GM12878 (cell line): ENCODE measurements at regions not wholly inside any gene's neighbourhood (a gene's known extent, or its start where the extent isn't known, plus 50 kb on each side); places are given as distances from the start of the nearest gene placed in this dataset.

ENCODE experiments used
- ATAC-seq: fragments of 200-7000 bp; cut with Tn5 transposase; 3 replicates; pipeline ENCODE4 v1.9.1; 2020; ENCODE audit warnings: mild to moderate bottlenecking, moderate library complexity
- BruUV-seq: library from RNA; stranded (reverse); fragments of 400-500 nt; replicated peaks from 2 replicates; lab custom pipeline; 2021; lab: Mats Ljungman, UMichigan
- CTCF ChIA-PET: fragments of 300-600 bp; sonication (Branson Sonifier 250); formaldehyde crosslinking; extraction: SDS; loops from one replicate; lab custom pipeline; 2021; ENCODE audit warnings: inconsistent platforms; lab: Yijun Ruan, JAX
- POLR2A ChIA-PET: fragments of 350-600 bp; formaldehyde crosslinking; extraction: SDS; loops from one replicate; lab custom pipeline; 2021; ENCODE audit warnings: inconsistent platforms; lab: Charles Lee
- RAD21 ChIA-PET: fragments of 300-600 bp; sonication (Branson Sonifier 250); formaldehyde crosslinking; loops from one replicate; lab custom pipeline; 2023; ENCODE audit warnings: antibody characterized with exemption; ENCODE audit not compliant: unreplicated experiment; lab: Charles Lee
- SMC1A ChIA-PET: fragments of 300-600 bp; sonication (Branson Sonifier 250); formaldehyde crosslinking; loops from one replicate; lab custom pipeline; 2023; ENCODE audit not compliant: unreplicated experiment, uncharacterized antibody; lab: Charles Lee
- DNase-seq: peaks from one replicate; pipeline ENCODE4 v3.0.0-alpha.2; 2011; ENCODE audit warnings: low read depth, low spot score
- FAIRE-seq: peaks from 3 replicates; lab custom pipeline; 2011; peaks lifted over from hg19 to GRCh38; lab: Jason Lieb, UNC
- H2AFZ ChIP-seq: 2 replicates; pipeline ENCODE4 v1.6.0; 2011; ENCODE audit warnings: low read depth, low read length, control low read depth; ENCODE audit not compliant: control insufficient read depth
- H3K27ac ChIP-seq: 2 replicates; pipeline ENCODE4 v1.5.1; 2011; ENCODE audit warnings: control low read depth; ENCODE audit not compliant: control insufficient read depth, insufficient read depth
- H3K27me3 ChIP-seq, 2 experiments: replicated peaks in 1 of 2; 2 replicates each; pipeline versions ENCODE4 v1.6.0 to v1.6.1; 2011; ENCODE audit warnings: low read length in 1 of 2; ENCODE audit not compliant: control insufficient read depth in 2 of 2, insufficient read depth in 2 of 2
- H3K36me3 ChIP-seq, 2 experiments: 2 replicates each; pipeline ENCODE4 v1.5.1; 2011; ENCODE audit warnings: low read length in 1 of 2; ENCODE audit not compliant: control insufficient read depth in 2 of 2, insufficient read depth in 2 of 2
- H3K4me1 ChIP-seq: 2 replicates; pipeline ENCODE4 v1.6.1; 2011; ENCODE audit warnings: mild to moderate bottlenecking, low read length, moderate library complexity, mixed read lengths; ENCODE audit not compliant: control insufficient read depth, insufficient read depth
- H3K4me2 ChIP-seq: 2 replicates; pipeline ENCODE4 v1.6.0; 2011; ENCODE audit warnings: control low read depth; ENCODE audit not compliant: control insufficient read depth, insufficient read depth
- H3K4me3 ChIP-seq: fragments of 200-600 bp; sonication (generic); 2 replicates; pipeline ENCODE4 v1.5.1; 2016
- H3K79me2 ChIP-seq: 2 replicates; pipeline ENCODE4 v1.6.0; 2011; ENCODE audit warnings: low read length; ENCODE audit not compliant: control insufficient read depth, insufficient read depth
- H3K9ac ChIP-seq: 2 replicates; pipeline ENCODE4 v1.8.0; 2011; ENCODE audit warnings: low read length, control low read depth, mixed read lengths; ENCODE audit not compliant: control insufficient read depth, insufficient read depth
- H3K9me3 ChIP-seq: replicated peaks from 3 replicates; pipeline ENCODE4 v1.5.1; 2011; ENCODE audit warnings: mild to moderate bottlenecking, low read length; ENCODE audit not compliant: control insufficient read depth, insufficient read depth
- H4K20me1 ChIP-seq: 2 replicates; pipeline ENCODE4 v1.6.0; 2011; ENCODE audit not compliant: control insufficient read depth, insufficient read depth
- BACH1 ChIP-seq: fragments of 450-650 bp; IDR thresholded peaks from 2 replicates; pipeline ENCODE4 v1.6.1; 2017; ENCODE audit warnings: mild to moderate bottlenecking, borderline replicate concordance
- BCL3 ChIP-seq: IDR thresholded peaks from 2 replicates; pipeline ENCODE4 v1.6.1; 2011; ENCODE audit warnings: borderline replicate concordance, low read depth, mild to moderate bottlenecking, moderate library complexity, low read length; ENCODE audit not compliant: insufficient read depth, poor library complexity, severe bottlenecking
- EED ChIP-seq: sonication (generic); IDR thresholded peaks from 2 replicates; pipeline ENCODE4 v1.6.1; 2016; ENCODE audit warnings: antibody characterized with exemption, low read depth
- KAT2A ChIP-seq: conservative IDR thresholded peaks from 2 replicates; pipeline ENCODE4 v1.6.1; 2011; ENCODE audit warnings: low read depth, low read length; ENCODE audit not compliant: control insufficient read depth
- NKRF ChIP-seq: fragments of 450-650 bp; conservative IDR thresholded peaks from 2 replicates; pipeline ENCODE4 v1.6.1; 2017; ENCODE audit warnings: mild to moderate bottlenecking, moderate library complexity
- SREBF2 ChIP-seq: IDR thresholded peaks from 2 replicates; pipeline ENCODE4 v1.6.1; 2012; ENCODE audit warnings: mild to moderate bottlenecking, low read length
- ZZZ3 ChIP-seq: IDR thresholded peaks from 2 replicates; pipeline ENCODE4 v1.6.1; 2011; ENCODE audit warnings: low read depth; ENCODE audit not compliant: control insufficient read depth, insufficient read length
- WGBS: methylation state at CpG from one replicate; pipeline ENCODE4 v1.1.6; 2016; ENCODE audit warnings: low lambda C conversion rate; ENCODE audit not compliant: insufficient replicate concordance, insufficient coverage; ENCODE audit errors: missing lambda C conversion rate; 5-methylcytosine and 5-hydroxymethylcytosine counted together
- in situ Hi-C: fragments of 300-500 bp; cut with MboI; formaldehyde crosslinking; loops from 9 replicates; pipeline ENCODE4 v1.14.3; 2018; ENCODE audit warnings: mixed read lengths
- intact Hi-C: fragments of 100-400 bp; cut with micrococcal nuclease; formaldehyde crosslinking; loops from one replicate; pipeline ENCODE4 v1.14.2; 2022; ENCODE audit not compliant: unreplicated experiment
- TF ChIP-seq, protein P1 (sequence below): fragments of 450-650 bp; IDR thresholded peaks from 2 replicates; pipeline ENCODE4 v1.6.1; 2017; ENCODE audit warnings: mild to moderate bottlenecking, low read depth, inconsistent platforms; ENCODE audit not compliant: poor library complexity, severe bottlenecking

GRCh38 chr5:162939991-162940390 lies 497.4 kb upstream of the CCNG1 start:
- in situ Hi-C loops (no loop called here), intact Hi-C loops (no loop called here)
- Histone ChIP-seq H3K4me1 (no peaks in the 10 kb centered on the region), H2AFZ (no peak overlapping the region), H3K27ac (no peak overlapping the region), H3K4me3 (no peak overlapping the region), H3K79me2 (no peaks in the 10 kb centered on the region), H3K27me3 (no peaks in the 10 kb centered on the region), H3K9me3 (no peaks in the 10 kb centered on the region; the same call in 2 of the 3 replicates), H3K9ac (no peak overlapping the region), H4K20me1 (no peaks in the 10 kb centered on the region), H3K36me3 (no peaks in the 10 kb centered on the region), H3K4me2 (no peak overlapping the region)
- POLR2A ChIA-PET = interaction anchor here (1.2 kb wide), 1 partner anchor 11 kb away, joined by 3 read pairs; no protein-coding TSS in a partner anchor
- WGBS = 32% methylated on average over 4 of the region's 4 CpGs
- CTCF ChIA-PET = interaction anchor here (1.1 kb wide), 1 partner anchor 31 kb away, joined by 3 read pairs; no protein-coding TSS in a partner anchor
- no peak for ATAC-seq
- SMC1A ChIA-PET = interaction anchor here (1.4 kb wide), 1 partner anchor 85 kb away, joined by 3 read pairs; no protein-coding TSS in a partner anchor
- no peak for FAIRE-seq
- RAD21 ChIA-PET = no interaction called here
- no TSS peak for BruUV-seq
- TF ChIP-seq KAT2A (no peak), NKRF (no peak), EED (no peak), BCL3 (no peak), BACH1 (no peak), SREBF2 (no peak), ZZZ3 (no peak)
- TF ChIP-seq, protein P1, sequence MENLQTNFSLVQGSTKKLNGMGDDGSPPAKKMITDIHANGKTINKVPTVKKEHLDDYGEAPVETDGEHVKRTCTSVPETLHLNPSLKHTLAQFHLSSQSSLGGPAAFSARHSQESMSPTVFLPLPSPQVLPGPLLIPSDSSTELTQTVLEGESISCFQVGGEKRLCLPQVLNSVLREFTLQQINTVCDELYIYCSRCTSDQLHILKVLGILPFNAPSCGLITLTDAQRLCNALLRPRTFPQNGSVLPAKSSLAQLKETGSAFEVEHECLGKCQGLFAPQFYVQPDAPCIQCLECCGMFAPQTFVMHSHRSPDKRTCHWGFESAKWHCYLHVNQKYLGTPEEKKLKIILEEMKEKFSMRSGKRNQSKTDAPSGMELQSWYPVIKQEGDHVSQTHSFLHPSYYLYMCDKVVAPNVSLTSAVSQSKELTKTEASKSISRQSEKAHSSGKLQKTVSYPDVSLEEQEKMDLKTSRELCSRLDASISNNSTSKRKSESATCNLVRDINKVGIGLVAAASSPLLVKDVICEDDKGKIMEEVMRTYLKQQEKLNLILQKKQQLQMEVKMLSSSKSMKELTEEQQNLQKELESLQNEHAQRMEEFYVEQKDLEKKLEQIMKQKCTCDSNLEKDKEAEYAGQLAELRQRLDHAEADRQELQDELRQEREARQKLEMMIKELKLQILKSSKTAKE = no peak
- no peak for DNase-seq
